ENCODE measurements at regions not wholly inside any gene's neighbourhood (a gene's known extent, or its start where the extent isn't known, plus 50 kb on each side); places are given as distances from the start of the nearest gene placed in this dataset.

- no peak overlapping the region for H2BK5ac ChIP-seq (ENCODE audit: low read depth, low read length, poor library complexity, severe bottlenecking)
- intact Hi-C loops (cut with micrococcal nuclease): no loop called here
- ATAC-seq (ENCODE audit: low read depth) (no peak), DNase-seq (no peak)
- no peak overlapping the region for H3K27ac ChIP-seq (ENCODE audit: insufficient read depth, low read length)
- no peaks in the 10 kb centered on the region; the same call in 1 of the 2 replicates for H3K4me1 ChIP-seq (ENCODE audit: control insufficient read depth, insufficient read depth, low read length)
- no peak overlapping the region for H3K4me3 ChIP-seq (ENCODE audit: insufficient read depth, low read depth, low read length)
- H3K4ac ChIP-seq (ENCODE audit: low read depth, low read length): no peak overlapping the region
- 88% methylated on average over 2 of the region's 4 CpGs; no CpG with 5 or more reads in 1 of the 2 experiments for WGBS, 2 experiments (ENCODE audit: extremely low coverage in 2 of 2, insufficient read length in 1 of 2)
- no TSS peak for BruUV-seq (replicated peaks)
- no peak overlapping the region for H3K18ac ChIP-seq (ENCODE audit: low read depth, low read length)
- in situ Hi-C loops (cut with MboI; ENCODE audit: low sequenced_read_pairs): no loop called here
- no peak overlapping the region for H2AFZ ChIP-seq (replicated peaks; ENCODE audit: low read length, poor library complexity)
- peaks cover 18% of the 10 kb centered on the region for H3K27me3 ChIP-seq (ENCODE audit: control insufficient read depth, insufficient read depth, low read length)
- no peak overlapping the region for H4K8ac ChIP-seq (ENCODE audit: low read depth in 2 of 2, low read length in 2 of 2)
- H2BK15ac ChIP-seq (ENCODE audit: low read depth, low read length): no peak overlapping the region
- no peak overlapping the region for H3K23ac ChIP-seq (ENCODE audit: low read depth, low read length)
- H2AK5ac ChIP-seq (ENCODE audit: low read depth, low read length): no peak overlapping the region
- no peaks in the 10 kb centered on the region for H3K36me3 ChIP-seq (ENCODE audit: control insufficient read depth, insufficient read depth, low read length)
- no peaks in the 10 kb centered on the region for H3K9me1 ChIP-seq (ENCODE audit: insufficient read depth, low read length)
- H3K9ac ChIP-seq (ENCODE audit: low read depth, low read length): no peak overlapping the region
- no peaks in the 10 kb centered on the region for H4K20me1 ChIP-seq (ENCODE audit: insufficient read depth, low read length)
- TF ChIP-seq MAFK (IDR thresholded peaks at IDR 0.05; ENCODE audit: low read depth, low read length) (no peak), RFX5 (IDR thresholded peaks at IDR 0.05; ENCODE audit: low read depth, low read length) (no peak), NFE2L2 (IDR thresholded peaks at IDR 0.05; ENCODE audit: low read depth, low read length) (no peak), MXI1 (IDR thresholded peaks at IDR 0.05; ENCODE audit: borderline replicate concordance, low read depth, low read length) (no peak), BHLHE40 (IDR thresholded peaks at IDR 0.05; ENCODE audit: low read depth, low read length) (no peak)
- TF ChIP-seq, protein P1, sequence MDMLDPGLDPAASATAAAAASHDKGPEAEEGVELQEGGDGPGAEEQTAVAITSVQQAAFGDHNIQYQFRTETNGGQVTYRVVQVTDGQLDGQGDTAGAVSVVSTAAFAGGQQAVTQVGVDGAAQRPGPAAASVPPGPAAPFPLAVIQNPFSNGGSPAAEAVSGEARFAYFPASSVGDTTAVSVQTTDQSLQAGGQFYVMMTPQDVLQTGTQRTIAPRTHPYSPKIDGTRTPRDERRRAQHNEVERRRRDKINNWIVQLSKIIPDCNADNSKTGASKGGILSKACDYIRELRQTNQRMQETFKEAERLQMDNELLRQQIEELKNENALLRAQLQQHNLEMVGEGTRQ (IDR thresholded peaks at IDR 0.05; ENCODE audit: low read depth, low read length): no peak
- TF ChIP-seq, protein P2, sequence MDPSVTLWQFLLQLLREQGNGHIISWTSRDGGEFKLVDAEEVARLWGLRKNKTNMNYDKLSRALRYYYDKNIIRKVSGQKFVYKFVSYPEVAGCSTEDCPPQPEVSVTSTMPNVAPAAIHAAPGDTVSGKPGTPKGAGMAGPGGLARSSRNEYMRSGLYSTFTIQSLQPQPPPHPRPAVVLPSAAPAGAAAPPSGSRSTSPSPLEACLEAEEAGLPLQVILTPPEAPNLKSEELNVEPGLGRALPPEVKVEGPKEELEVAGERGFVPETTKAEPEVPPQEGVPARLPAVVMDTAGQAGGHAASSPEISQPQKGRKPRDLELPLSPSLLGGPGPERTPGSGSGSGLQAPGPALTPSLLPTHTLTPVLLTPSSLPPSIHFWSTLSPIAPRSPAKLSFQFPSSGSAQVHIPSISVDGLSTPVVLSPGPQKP (IDR thresholded peaks at IDR 0.05; ENCODE audit: borderline replicate concordance, low read depth, low read length): no peak
- H2AK9ac ChIP-seq (replicated peaks; ENCODE audit: low read depth, low read length, poor library complexity): no peak overlapping the region
- H3K9me3 ChIP-seq (ENCODE audit: control insufficient read depth, insufficient read depth, low read length): no peaks in the 10 kb centered on the region
- no peak overlapping the region for H4K5ac ChIP-seq (ENCODE audit: low read depth, low read length)
- H3K79me1 ChIP-seq (ENCODE audit: low read depth in 1 of 2, low read length in 2 of 2): no peaks in the 10 kb centered on the region
- ChIA-PET CTCF (no interaction called here), POLR2A (ENCODE audit: unreplicated experiment) (no interaction called here)
- no peak overlapping the region for H2BK120ac ChIP-seq (ENCODE audit: low read depth, low read length)
- dilution Hi-C loops (cut with HindIII; ENCODE audit: low sequenced_read_pairs, unreplicated experiment): no loop called here
- H4K91ac ChIP-seq (ENCODE audit: insufficient read depth, low read depth, low read length): no peak overlapping the region
- H3K56ac ChIP-seq (ENCODE audit: extremely low read depth, insufficient read depth, low read length): no peak overlapping the region
- no peak overlapping the region for H2BK20ac ChIP-seq (ENCODE audit: low read depth, low read length)
- no peak overlapping the region for H3K4me2 ChIP-seq (ENCODE audit: low read depth, low read length)
- H3K14ac ChIP-seq (replicated peaks; ENCODE audit: low read depth, low read length): no peak overlapping the region
Measured at GRCh38 chr18:22336406-22336805, 81.3 kb downstream of the CTAGE1 start.

Data from IMR-90 (cell line).